NCI-H146 treated with DMSO at 0.1 percent for 48 hours (cell line): ENCODE measurements at regions not wholly inside any gene's neighbourhood (a gene's known extent, or its start where the extent isn't known, plus 50 kb on each side); places are given as distances from the start of the nearest gene placed in this dataset.
A peak's percentile ranks its signal among the peaks of the same experiment; 100 is the strongest.
"Not testable (repeated sequence)": the region's sequence is repeated elsewhere in the genome, so short reads cannot be mapped to it uniquely, and the experiment has no call there.

Source experiments
- DNase-seq: peaks from one replicate; lab custom pipeline; 2025; ENCODE audit not compliant: unreplicated experiment; lab: John Stamatoyannopoulos, UW

DNA sequence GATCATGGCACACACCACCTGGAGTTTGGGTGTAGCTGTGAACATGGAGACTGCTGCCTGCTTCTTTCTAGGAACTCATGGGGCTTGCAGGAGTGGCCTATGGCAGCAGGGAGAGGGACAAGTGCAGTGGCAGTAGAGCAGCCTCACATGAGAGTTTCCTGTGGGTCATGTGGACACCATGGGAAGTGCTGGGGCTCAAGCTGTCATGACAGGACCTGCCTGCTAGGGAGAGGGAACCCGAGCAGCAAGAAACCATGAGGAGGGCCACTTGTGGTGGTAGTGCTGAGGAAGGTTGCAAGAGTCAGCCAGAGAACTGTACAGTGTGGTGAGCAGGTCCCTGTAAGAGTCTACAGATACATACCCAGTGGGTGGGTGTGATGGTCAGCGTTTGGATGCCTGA lies 73.8 kb upstream of the MRPS22 start:
- no peak for DNase-seq

DNA sequence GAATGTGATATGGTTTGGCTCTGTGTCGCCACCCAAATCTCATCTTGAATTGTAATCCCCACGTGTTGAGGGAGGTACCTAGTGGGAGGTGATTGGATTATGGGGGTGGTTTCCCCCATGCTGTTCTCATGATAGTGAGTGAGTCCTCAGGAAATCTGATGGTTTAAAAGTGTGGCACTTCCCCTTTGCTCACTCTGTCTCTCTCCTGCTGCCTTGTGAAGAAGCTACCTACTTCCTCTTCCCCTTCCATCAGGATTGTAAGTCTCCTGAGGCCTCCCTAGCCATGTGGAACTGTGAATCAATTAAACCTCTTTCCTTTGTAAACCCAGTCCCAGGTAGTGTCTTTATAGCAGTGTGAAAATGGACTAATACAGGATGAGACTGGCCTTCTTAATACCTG lies 73.2 kb upstream of the MRPS22 start:
- not testable (repeated sequence) for DNase-seq

DNA sequence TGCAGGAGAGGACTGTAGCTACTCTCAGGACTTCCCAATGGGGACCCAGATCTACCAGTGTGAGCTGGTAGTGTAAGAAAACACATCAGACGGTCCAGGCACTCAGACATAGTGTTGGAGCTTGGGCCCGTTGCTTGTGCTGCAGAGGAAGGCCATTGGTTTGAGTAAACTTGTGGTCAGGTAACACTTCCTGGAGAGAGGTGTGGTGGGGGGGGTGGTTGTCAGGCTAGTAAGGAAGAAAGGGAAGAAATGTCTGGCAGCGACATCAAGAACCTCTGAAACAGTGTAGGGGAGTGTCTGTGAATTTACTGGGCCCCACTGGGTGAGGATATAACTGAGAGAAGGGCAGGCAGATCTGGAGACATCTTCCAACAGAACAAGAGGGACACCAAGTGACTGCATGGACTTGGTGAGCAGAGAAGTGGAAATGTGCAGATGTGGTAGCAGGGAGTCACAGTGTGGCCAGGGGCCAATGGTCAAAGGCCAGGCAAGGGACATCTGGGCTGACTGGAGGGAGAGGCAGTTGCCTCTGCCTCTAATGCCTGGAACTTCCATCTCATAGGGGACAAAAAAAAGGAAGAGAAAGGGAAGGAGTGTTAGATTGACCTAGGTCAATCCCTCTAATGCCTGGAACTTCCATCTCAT lies 63.7 kb upstream of the MRPS22 start:
- no peak for DNase-seq

DNA sequence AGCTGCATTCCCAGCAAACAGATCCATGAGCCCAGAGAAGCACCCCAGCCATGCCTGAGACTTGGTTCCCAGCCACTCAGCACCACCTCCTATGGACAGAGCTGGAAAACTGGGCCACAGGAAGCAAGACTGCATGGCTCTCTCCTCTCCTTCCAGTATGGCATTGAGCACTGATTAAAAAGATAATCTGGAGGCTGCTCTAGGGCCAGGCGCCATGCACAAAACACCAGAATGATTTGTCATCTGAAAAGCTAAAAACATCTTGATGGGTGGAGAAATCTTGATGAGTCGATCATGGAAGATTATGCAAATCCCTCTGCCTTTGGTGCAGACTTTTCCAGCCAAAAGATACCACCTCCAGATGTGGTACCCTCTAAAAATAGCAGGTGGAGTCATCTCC lies 62.7 kb upstream of the MRPS22 start:
- DNase-seq = no peak

DNA sequence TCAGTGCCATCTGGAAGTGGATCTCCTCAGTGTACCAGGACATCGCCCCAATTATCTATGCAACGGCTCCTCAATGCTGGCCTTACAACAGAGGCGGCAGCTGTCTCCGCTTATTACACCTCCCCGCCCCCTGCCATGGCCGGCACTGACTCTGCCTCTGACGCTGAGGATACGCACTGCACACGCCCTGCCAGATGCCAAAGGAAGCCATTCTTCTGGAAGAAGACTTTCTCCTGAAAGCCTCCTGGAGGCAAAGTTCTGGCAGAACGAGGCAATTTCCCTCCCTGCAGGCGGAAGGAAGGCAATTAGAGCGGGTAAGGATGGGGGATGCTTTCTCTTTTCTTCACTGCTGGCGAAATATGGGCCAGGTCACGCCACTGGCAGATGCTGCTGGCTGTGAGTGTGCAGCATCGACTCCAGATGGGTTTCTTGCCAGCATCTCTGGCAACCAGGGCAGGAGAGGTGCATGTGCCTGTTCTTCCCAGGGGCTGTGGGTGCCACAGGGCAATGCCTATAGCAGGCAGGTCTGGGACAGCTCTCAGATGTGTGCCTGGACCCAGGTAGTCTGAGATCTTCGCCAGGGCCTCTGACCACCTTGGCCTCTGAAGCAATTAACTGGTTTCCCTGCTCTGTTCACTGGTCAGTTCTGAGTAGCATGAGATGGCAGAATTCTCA lies 62.2 kb upstream of the MRPS22 start:
- DNase-seq = peak; percentile 27

DNA sequence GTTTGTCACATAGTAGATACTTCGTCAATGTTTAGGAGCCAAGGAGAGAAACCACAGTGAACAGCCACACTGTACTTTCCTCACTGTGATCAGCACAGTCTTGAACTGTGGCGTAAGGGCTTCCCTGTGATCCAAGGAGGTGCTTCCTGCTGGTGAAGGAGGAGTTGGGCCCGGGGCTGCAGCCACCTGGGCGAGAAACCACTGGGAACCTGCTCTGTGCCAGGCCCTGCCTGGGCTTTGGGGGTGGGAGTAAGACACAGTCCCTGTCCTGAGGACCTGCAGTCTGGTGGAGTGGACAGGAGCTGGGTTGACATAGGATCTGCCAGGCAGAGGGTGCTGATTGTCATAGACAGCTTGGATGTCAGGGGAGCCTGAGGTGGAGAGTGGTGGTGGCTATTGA lies 60.5 kb upstream of the MRPS22 start:
- DNase-seq = no peak

DNA sequence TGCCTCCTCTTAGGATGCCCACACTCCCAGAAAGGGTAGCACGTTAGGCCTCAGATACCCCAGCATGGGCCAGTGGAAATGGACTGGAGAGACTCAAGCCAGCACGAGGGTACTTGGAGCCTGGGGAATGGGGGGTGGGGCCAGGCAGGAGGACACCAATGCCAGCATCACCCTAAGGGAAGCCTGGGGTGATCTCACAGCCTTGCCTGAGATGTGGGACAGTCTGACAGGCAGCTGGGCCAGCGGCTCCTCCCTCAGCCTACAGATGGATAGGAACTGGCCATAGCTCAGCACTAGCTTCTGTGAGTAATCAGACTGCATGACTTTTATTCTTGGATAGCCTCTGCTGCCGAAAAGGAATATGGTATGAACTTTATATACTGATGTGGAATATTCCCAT lies 59.6 kb upstream of the MRPS22 start:
- no peak for DNase-seq

DNA sequence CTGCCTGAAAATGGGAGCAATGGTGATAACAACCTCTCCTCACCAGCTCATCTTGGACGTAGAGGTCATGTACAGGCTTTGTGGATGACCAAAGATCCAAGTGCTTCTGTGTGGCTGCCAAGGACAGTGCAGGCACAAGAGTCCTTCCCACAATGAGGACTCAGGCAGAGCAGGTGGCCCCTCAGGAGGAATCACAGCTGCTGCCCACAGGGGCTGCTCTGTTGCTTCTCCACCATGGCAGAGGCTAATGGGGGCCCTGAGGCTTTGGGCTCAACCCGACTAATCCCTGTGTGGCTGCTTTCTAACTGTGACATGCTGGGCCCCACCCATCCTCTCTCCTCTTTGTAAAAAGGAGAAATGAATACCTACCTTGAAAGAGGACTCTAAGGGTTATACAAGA lies 58.1 kb upstream of the MRPS22 start:
- DNase-seq = no peak

DNA sequence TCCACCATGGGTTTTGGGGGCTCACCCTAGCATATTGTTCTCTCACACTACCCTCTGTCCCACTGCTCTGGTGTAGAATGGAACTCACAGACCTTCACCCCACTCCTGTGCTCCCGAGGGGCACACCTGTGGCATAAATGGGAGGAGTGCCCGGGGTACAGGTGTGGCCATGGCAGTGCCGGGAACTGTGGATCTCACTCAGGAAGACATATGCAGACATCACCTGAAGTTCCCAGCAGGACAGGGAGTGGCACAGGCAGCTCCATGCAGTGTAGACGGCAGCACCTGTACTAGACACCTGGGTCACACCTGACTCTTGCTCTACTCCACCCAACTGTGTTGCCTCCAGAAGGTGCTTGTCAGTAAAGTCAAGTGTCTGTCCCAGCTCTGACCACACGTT lies 57.6 kb upstream of the MRPS22 start:
- DNase-seq = no peak

DNA sequence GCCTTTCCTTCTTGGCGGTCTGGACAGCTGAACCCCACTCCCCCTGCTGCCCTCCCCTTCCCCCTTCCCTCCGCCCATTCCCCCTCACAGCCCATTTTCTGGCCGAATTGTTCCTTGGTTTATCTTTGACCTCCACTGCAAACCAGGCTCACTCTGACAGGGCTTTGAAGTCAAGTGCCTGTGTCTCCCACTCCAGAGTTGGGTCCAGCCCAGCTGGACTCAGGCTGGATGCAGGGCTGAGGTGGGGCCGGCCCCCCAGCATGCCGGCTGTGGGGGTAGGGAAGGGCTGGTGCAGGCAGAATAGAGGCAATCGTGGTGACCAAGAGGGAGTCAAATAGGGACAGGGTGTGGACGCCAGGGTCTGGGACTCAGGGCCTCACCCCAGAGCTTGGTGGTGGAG lies 57.0 kb upstream of the MRPS22 start:
- no peak for DNase-seq

DNA sequence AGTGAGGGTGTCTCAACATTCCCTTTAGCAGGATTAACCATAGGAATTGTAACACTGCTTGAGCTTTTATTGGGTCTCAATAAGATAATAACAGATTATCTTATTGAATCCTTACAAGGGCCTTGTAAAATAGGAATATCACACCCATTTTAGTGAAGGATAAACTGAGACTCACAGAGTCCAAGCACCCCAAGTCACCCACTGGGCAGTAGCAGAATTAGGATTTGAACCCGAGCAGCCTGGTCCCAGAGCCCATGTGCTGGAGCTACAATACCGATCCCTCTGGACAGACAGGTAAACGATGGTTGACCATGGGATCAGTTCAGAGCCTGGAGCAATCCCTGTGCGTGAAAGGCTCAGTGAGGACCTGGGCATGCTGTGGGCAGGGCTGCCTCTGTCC lies 56.3 kb upstream of the MRPS22 start:
- DNase-seq = no peak

DNA sequence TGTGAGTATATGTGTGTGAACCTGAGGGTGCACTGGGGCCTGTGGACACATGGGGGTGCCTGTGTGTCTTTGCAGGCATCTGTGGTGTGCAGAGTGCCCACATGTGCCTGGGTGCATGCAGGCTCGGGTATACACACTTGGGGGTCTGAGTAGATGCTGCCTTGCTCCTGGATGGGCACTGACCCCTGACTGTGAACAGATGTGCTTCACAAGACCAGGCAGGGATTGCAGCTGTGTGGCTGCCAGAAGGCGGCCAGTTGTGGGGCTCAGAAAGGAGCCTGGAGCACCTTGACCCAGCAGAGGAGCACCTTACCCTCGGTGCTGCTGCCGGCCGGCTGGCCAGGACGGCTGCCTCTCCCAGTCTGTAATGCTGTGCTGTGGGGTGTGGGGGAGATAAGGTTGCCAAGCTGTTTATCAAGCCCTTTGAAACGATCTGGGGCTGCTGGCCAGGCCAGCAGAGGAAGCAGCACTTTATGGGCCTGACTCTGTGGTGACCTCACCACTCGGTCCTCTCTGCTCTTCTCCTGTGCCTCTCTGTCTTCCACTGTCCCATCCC lies 55.5 kb upstream of the MRPS22 start:
- DNase-seq = no peak

DNA sequence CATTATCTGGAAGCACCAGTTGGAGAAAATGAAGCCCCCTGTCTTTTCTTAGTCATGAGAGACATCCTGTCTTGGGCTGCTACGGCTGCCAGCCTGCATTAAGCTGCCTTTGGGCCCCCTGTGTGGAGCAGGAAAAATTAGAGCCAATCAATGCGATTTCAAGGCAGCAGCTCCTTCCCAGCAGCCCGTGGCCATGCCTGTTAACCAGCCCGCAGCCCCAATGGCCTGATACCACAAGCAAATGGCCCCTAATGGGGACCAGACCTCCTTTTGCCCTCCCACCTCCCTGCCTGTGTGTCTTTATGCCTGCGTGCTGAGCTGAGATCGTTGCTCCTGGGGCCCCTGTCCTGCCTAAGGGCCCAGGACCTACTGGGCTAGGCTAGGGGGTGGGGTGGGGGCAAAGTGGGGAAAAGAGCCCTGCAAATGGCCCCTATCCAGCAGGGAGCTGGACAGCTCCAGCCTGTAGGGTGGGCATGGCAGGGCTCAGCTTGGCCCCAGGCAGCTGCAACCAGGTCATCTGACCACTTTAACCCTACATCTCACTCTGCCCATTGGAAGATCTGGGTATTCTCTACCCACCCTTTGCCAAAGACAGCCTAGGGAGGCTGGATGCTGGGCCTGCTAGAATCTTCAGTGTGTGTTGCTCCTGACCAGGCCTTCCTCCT lies 53.8 kb upstream of the MRPS22 start:
- DNase-seq = no peak

DNA sequence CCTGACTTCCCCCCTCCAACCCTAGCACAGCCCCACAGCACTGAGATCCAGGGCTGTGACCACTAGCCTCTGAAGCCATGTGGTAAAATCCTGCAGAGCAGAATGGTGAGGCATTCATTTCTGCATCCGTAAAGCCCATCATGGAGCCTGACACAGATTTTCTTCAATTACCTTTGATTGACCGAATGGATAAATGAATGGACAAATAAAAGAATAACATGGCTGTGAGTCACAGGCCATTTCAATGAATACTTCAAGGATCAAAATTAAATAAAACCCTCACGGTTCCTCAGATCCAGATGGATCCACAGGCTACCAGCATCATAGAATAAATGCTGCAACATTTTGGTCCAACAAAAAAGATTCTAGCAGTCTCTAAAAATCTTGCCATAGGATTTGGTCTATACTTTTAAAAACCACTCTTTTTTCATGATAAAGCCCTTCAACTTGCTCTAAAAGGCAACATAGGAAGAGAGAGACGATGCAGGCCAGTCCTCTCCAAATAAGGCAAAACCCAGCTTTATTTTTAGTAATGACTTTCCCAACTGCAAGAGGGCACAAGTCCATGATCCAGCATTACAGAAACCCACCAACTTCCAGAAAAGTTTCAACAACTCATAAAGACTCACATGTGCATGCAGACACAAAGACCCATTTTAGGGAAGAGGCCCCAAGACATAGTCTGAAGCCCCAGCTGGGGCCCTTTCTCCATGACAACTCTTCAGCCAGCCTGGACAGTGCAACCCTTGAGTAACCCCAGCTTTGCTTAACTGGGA lies 52.4 kb upstream of the MRPS22 start:
- DNase-seq = no peak

DNA sequence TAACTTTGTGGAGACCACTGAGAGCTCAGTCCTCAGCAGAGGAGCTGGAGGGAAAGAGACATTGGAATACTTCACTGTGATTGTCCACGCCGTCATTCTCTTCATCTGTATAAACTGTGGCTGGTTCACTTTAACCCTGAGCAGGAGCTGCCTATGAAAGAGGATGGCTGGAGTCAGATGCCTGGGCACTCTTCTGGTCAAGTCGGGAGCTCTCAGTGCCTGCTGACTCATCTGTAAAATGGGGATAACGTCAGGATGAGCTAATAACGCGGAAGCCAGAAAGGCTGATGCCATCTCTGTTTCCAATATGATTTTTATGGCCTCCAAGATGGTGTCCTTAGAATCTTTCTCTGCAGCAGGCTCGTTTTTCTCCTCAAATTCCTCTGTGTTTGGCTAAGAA lies 51.6 kb upstream of the MRPS22 start:
- DNase-seq = no peak

DNA sequence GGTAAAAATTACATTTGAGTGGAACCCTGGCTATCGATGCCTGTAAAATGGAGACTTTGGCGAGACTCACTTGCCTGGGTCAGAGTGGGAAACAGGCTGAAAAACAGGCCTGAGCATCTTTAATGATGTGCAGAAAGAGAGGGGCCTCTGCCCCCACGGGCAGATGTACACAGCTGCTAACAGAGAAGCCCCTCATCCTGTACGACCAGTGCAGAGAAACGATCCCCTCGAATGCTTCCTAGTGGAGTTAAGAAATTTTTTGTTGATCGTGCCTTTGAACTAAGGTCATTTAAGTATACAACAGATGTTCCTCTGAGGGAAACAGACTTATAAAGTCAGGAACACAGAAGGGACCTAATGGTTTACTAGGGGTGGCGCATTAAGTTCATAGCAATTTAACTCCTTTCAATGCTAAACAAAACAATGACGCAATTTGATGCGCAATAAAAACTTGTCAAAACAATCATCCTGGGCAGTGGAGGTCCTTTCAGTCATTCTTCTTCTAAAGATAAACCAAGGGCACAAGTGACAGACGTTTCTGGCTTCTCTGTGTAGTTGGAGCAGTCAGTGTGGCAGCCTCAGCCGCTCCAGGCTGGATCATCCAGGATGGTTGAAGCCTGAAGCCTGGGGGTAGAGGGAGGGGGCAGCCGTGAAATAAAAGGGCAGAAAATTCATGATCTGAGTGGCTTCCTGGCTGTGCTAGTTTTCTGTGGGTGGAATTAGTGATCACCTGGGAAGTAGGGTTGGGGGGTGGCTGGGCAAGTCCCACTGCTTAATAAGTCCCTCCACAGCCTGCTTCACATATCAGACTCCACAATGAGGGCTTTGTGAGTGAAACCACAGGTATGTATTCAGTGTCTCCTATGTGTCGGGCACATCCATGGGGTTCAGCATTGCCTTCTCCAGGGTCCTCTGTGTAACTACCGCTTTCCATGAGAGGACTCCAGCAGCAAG lies 50.8 kb upstream of the MRPS22 start:
- no peak for DNase-seq

DNA sequence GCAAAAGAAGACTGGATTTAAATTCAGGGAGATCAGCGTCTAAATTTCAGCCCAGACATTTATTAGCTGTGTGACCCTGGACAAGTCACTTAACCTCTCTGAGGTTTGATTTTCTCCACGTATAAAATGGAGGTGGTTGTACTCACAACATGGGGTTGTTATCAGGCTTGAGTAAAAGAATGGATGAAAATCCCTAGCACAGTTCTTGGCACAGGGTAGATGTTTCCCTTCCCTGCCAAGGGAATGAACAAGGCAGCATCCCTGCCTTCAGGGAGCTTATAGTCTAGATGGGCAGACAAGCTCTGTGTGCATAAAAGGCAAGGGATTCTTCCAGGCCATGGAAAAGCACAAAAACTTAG lies 50.2 kb upstream of the MRPS22 start:
- no peak for DNase-seq
